WTC11 (cell line): ENCODE measurements at regions not wholly inside any gene's neighbourhood (a gene's known extent, or its start where the extent isn't known, plus 50 kb on each side); places are given as distances from the start of the nearest gene placed in this dataset.

Source experiments
- ATAC-seq: fragments of 200-7000 bp; cut with Tn5 transposase; 2 replicates; pipeline ENCODE4 v1.10.0; 2021; ENCODE audit warnings: mild to moderate bottlenecking, moderate library complexity
- CTCF ChIA-PET: fragments of 300-600 bp; sonication (Branson Sonifier 250); formaldehyde crosslinking; loops from one replicate; lab custom pipeline; 2021; ENCODE audit warnings: antibody characterized with exemption; lab: Charles Lee
- POLR2A ChIA-PET: fragments of 350-600 bp; sonication (Branson Sonifier 250); formaldehyde crosslinking; loops from one replicate; lab custom pipeline; 2021; ENCODE audit warnings: antibody characterized with exemption; lab: Charles Lee
- DNase-seq: peaks from one replicate; pipeline ENCODE4 v3.0.0; 2021; ENCODE audit warnings: low spot score
- H3K27ac Mint-ChIP-seq: 2 replicates; pipeline ENCODE4 v1.8.0; 2021; ENCODE audit warnings: mixed read lengths
- H3K27me3 Mint-ChIP-seq: 2 replicates; pipeline ENCODE4 v1.8.0; 2021; ENCODE audit warnings: low read depth, mild to moderate bottlenecking, moderate library complexity, mixed read lengths
- H3K36me3 Mint-ChIP-seq: 2 replicates; pipeline ENCODE4 v1.8.0; 2021; ENCODE audit warnings: mixed read lengths
- H3K4me1 Mint-ChIP-seq: 2 replicates; pipeline ENCODE4 v1.8.0; 2022; ENCODE audit warnings: mixed read lengths
- H3K4me3 Mint-ChIP-seq: 2 replicates; pipeline ENCODE4 v1.8.0; 2021; ENCODE audit warnings: mild to moderate bottlenecking, moderate library complexity, mixed read lengths
- H3K9me3 Mint-ChIP-seq: 2 replicates; pipeline ENCODE4 v1.8.0; 2021; ENCODE audit warnings: mixed read lengths
- ATF2 ChIP-seq: sonication (generic); formaldehyde crosslinking; IDR thresholded peaks from 2 replicates; pipeline ENCODE4 v1.8.1; 2022; ENCODE audit warnings: low read depth, missing genetic modification reagents, borderline replicate concordance
- CDX4 ChIP-seq: fragments of 250-450 bp; sonication (Bioruptor Pico); IDR thresholded peaks from 2 replicates; pipeline ENCODE4 v1.9.0; 2021; ENCODE audit warnings: moderate library complexity, mild to moderate bottlenecking, inconsistent platforms, borderline replicate concordance
- CTCF ChIP-seq: fragments of 200-600 bp; IDR thresholded peaks from 2 replicates; pipeline ENCODE4 v1.8.0; 2022; ENCODE audit warnings: antibody characterized with exemption
- E2F5 ChIP-seq: sonication (generic); formaldehyde crosslinking; IDR thresholded peaks from 2 replicates; pipeline ENCODE4 v1.8.1; 2022; ENCODE audit warnings: mild to moderate bottlenecking, moderate library complexity, missing genetic modification reagents
- ELF4 ChIP-seq: sonication (generic); formaldehyde crosslinking; IDR thresholded peaks from 2 replicates; pipeline ENCODE4 v1.8.1; 2022; ENCODE audit warnings: low read depth, mild to moderate bottlenecking, moderate library complexity, missing genetic modification reagents
- ERG ChIP-seq: fragments of 250-450 bp; sonication (Bioruptor Pico); IDR thresholded peaks from 2 replicates; pipeline ENCODE4 v1.8.0; 2021; ENCODE audit warnings: mild to moderate bottlenecking
- FOXK1 ChIP-seq: sonication (generic); formaldehyde crosslinking; IDR thresholded peaks from 2 replicates; pipeline ENCODE4 v1.8.0; 2022; ENCODE audit warnings: mild to moderate bottlenecking, moderate library complexity, missing genetic modification reagents
- HMGXB4 ChIP-seq: sonication (generic); formaldehyde crosslinking; IDR thresholded peaks from 2 replicates; pipeline ENCODE4 v1.8.1; 2023; ENCODE audit warnings: mild to moderate bottlenecking, moderate library complexity, missing genetic modification reagents
- JAZF1 ChIP-seq: fragments of 250-450 bp; sonication (Bioruptor Pico); IDR thresholded peaks from 2 replicates; pipeline ENCODE4 v1.9.0; 2021; ENCODE audit warnings: moderate library complexity, mild to moderate bottlenecking, inconsistent platforms
- MXD4 ChIP-seq: fragments of 250-450 bp; sonication (Bioruptor Pico); IDR thresholded peaks from 2 replicates; pipeline ENCODE4 v1.8.0; 2021; ENCODE audit warnings: mild to moderate bottlenecking, moderate library complexity, borderline replicate concordance
- MYBL2 ChIP-seq: sonication (generic); formaldehyde crosslinking; IDR thresholded peaks from 2 replicates; pipeline ENCODE4 v1.8.1; 2023; ENCODE audit warnings: mild to moderate bottlenecking, moderate library complexity, missing genetic modification reagents
- NFYB ChIP-seq: sonication (generic); formaldehyde crosslinking; conservative IDR thresholded peaks from 2 replicates; pipeline ENCODE4 v1.8.0; 2022; ENCODE audit warnings: low read depth, missing genetic modification reagents
- OVOL2 ChIP-seq: fragments of 250-450 bp; sonication (Bioruptor Pico); IDR thresholded peaks from 2 replicates; pipeline ENCODE4 v1.9.0; 2021; ENCODE audit warnings: mild to moderate bottlenecking, borderline replicate concordance
- PRRX2 ChIP-seq: fragments of 250-450 bp; sonication (Bioruptor Pico); IDR thresholded peaks from 2 replicates; pipeline ENCODE4 v1.8.0; 2021; ENCODE audit warnings: mild to moderate bottlenecking
- RORB ChIP-seq: fragments of 250-450 bp; sonication (Bioruptor Pico); IDR thresholded peaks from 2 replicates; pipeline ENCODE4 v1.9.0; 2021; ENCODE audit warnings: mild to moderate bottlenecking
- SOX15 ChIP-seq: fragments of 250-450 bp; sonication (Bioruptor Pico); IDR thresholded peaks from 2 replicates; pipeline ENCODE4 v1.9.0; 2021; ENCODE audit warnings: mild to moderate bottlenecking
- TCF7 ChIP-seq: sonication (generic); formaldehyde crosslinking; IDR thresholded peaks from 2 replicates; pipeline ENCODE4 v1.8.0; 2022; ENCODE audit warnings: mild to moderate bottlenecking, low read depth, missing genetic modification reagents, moderate library complexity
- TEAD1 ChIP-seq: sonication (generic); formaldehyde crosslinking; IDR thresholded peaks from 2 replicates; pipeline ENCODE4 v1.8.0; 2022; ENCODE audit warnings: mild to moderate bottlenecking, missing genetic modification reagents
- ZMAT4 ChIP-seq: fragments of 250-450 bp; sonication (Bioruptor Pico); IDR thresholded peaks from 2 replicates; pipeline ENCODE4 v1.9.0; 2021; ENCODE audit warnings: mild to moderate bottlenecking
- ZNF219 ChIP-seq: sonication (generic); formaldehyde crosslinking; IDR thresholded peaks from 2 replicates; pipeline ENCODE4 v1.8.0; 2023; ENCODE audit warnings: missing genetic modification reagents, mild to moderate bottlenecking, borderline replicate concordance
- ZNF416 ChIP-seq: fragments of 250-450 bp; sonication (Bioruptor Pico); IDR thresholded peaks from 2 replicates; pipeline ENCODE4 v1.9.0; 2021; ENCODE audit warnings: mild to moderate bottlenecking, inconsistent platforms
- ZNF671 ChIP-seq: fragments of 250-450 bp; sonication (Bioruptor Pico); IDR thresholded peaks from 2 replicates; pipeline ENCODE4 v1.8.0; 2021; ENCODE audit warnings: mild to moderate bottlenecking

GRCh38 chr2:238689871-238690389, 158.0 kb upstream of the TWIST2 start:
- no peak for DNase-seq
- TF ChIP-seq FOXK1 (CRISPR knock-in tag) (no peak), OVOL2 (CRISPR knock-in tag) (no peak), CTCF (no peak), TEAD1 (no peak), JAZF1 (CRISPR knock-in tag) (no peak), ERG (CRISPR knock-in tag) (no peak), RORB (CRISPR knock-in tag) (no peak), MXD4 (no peak), TCF7 (no peak), ZNF416 (no peak), CDX4 (CRISPR knock-in tag) (no peak), ZNF671 (CRISPR knock-in tag) (no peak), PRRX2 (CRISPR knock-in tag) (no peak), MYBL2 (CRISPR knock-in tag) (no peak), ZNF219 (CRISPR knock-in tag) (no peak), NFYB (CRISPR knock-in tag) (no peak), SOX15 (CRISPR knock-in tag) (no peak)
- H3K36me3 Mint-ChIP-seq, result no peaks in the 10 kb centered on the region
- peaks cover 9% of the 10 kb centered on the region for H3K4me1 Mint-ChIP-seq
- POLR2A ChIA-PET, result no interaction called here
- no peak overlapping the region for H3K27ac Mint-ChIP-seq
- ATAC-seq, result no peak
- H3K27me3 Mint-ChIP-seq, result no peaks in the 10 kb centered on the region
- no peak overlapping the region for H3K4me3 Mint-ChIP-seq
- H3K9me3 Mint-ChIP-seq, result no peaks in the 10 kb centered on the region
- CTCF ChIA-PET, result no interaction called here

- Mint-ChIP-seq H3K9me3 (no peaks in the 10 kb centered on the region), H3K4me3 (no peak overlapping the region), H3K4me1 (peaks cover 9% of the 10 kb centered on the region), H3K36me3 (no peaks in the 10 kb centered on the region), H3K27me3 (no peaks in the 10 kb centered on the region)
- no peak for ATAC-seq
- CTCF ChIA-PET, result no interaction called here
- TF ChIP-seq ZMAT4 (CRISPR knock-in tag) (no peak), E2F5 (CRISPR knock-in tag) (no peak), NFYB (CRISPR knock-in tag) (no peak), ELF4 (no peak), HMGXB4 (CRISPR knock-in tag) (no peak), ATF2 (CRISPR knock-in tag) (no peak), MYBL2 (CRISPR knock-in tag) (no peak)
- TF ChIP-seq, all 79 proteins: peak for 0
- POLR2A ChIA-PET, result no interaction called here
- no peak overlapping the region for H3K27ac Mint-ChIP-seq
- no peak for DNase-seq
Measured at GRCh38 chr2:238690511-238690910, 157.4 kb upstream of the TWIST2 start.
